Mesendoderm (in vitro differentiated cells): ENCODE measurements at regions not wholly inside any gene's neighbourhood (a gene's known extent, or its start where the extent isn't known, plus 50 kb on each side); places are given as distances from the start of the nearest gene placed in this dataset.

Experiments used
- DNase-seq: peaks from one replicate; pipeline ENCODE4 v3.0.0; 2013
- H2AK5ac ChIP-seq: 2 replicates; pipeline ENCODE4 v1.6.1; 2013; ENCODE audit warnings: low read length, inconsistent platforms
- H2BK120ac ChIP-seq: 2 replicates; pipeline ENCODE4 v1.6.1; 2013; ENCODE audit warnings: low read depth, mild to moderate bottlenecking, low read length, moderate library complexity, mixed read lengths
- H2BK15ac ChIP-seq: replicated peaks from 2 replicates; pipeline ENCODE4 v1.6.1; 2013; ENCODE audit warnings: low read depth, mild to moderate bottlenecking, moderate library complexity
- H2BK5ac ChIP-seq: 2 replicates; pipeline ENCODE4 v1.6.1; 2013; ENCODE audit warnings: low read length, inconsistent platforms
- H3K18ac ChIP-seq: 2 replicates; pipeline ENCODE4 v1.6.1; 2013; ENCODE audit warnings: mild to moderate bottlenecking, low read length, mixed read lengths
- H3K23ac ChIP-seq: one replicate; pipeline ENCODE4 v1.6.1; 2013; ENCODE audit warnings: low read length
- H3K27ac ChIP-seq: 2 replicates; pipeline ENCODE4 v1.5.1; 2013; ENCODE audit warnings: low read depth, mild to moderate bottlenecking, inconsistent platforms, low read length, moderate library complexity
- H3K27me3 ChIP-seq: 2 replicates; pipeline ENCODE4 v1.6.1; 2013; ENCODE audit warnings: low read length, control low read depth, mild to moderate bottlenecking, inconsistent platforms; ENCODE audit not compliant: insufficient read depth, poor library complexity
- H3K36me3 ChIP-seq: 2 replicates; pipeline ENCODE4 v1.6.1; 2013; ENCODE audit warnings: low read length, inconsistent platforms; ENCODE audit not compliant: control insufficient read depth, insufficient read depth
- H3K4ac ChIP-seq: one replicate; pipeline ENCODE4 v1.6.1; 2013; ENCODE audit warnings: low read depth, mild to moderate bottlenecking, low read length, moderate library complexity
- H3K4me1 ChIP-seq: 2 replicates; pipeline ENCODE4 v1.6.1; 2013; ENCODE audit warnings: low read depth, low read length, inconsistent platforms; ENCODE audit not compliant: control insufficient read depth
- H3K4me2 ChIP-seq: 2 replicates; pipeline ENCODE4 v1.6.1; 2013; ENCODE audit warnings: low read length
- H3K4me3 ChIP-seq: 2 replicates; pipeline ENCODE4 v1.5.1; 2013; ENCODE audit warnings: mild to moderate bottlenecking, low read length
- H3K56ac ChIP-seq: one replicate; pipeline ENCODE4 v1.6.1; 2013; ENCODE audit warnings: low read length
- H3K79me1 ChIP-seq: 2 replicates; pipeline ENCODE4 v1.6.1; 2013; ENCODE audit warnings: low read length, inconsistent platforms
- H3K79me2 ChIP-seq: 2 replicates; pipeline ENCODE4 v1.6.1; 2013; ENCODE audit warnings: mild to moderate bottlenecking, low read length; ENCODE audit not compliant: control insufficient read depth, insufficient read depth
- H3K9ac ChIP-seq: 2 replicates; pipeline ENCODE4 v1.6.1; 2013; ENCODE audit warnings: low read length, inconsistent platforms
- H4K5ac ChIP-seq: one replicate; pipeline ENCODE4 v1.6.1; 2013; ENCODE audit warnings: low read length
- H4K8ac ChIP-seq: one replicate; pipeline ENCODE4 v1.6.1; 2013; ENCODE audit warnings: low read depth, mild to moderate bottlenecking, control low read depth, low read length, moderate library complexity
- WGBS: extraction: QIAGEN DNeasy Blood & Tissue Kit; methylation state at CpG from one replicate; pipeline ENCODE4 v1.1.7; 2013; ENCODE audit warnings: low lambda C conversion rate, missing lambda C conversion rate; ENCODE audit not compliant: insufficient coverage; ENCODE audit errors: extremely low coverage; 5-methylcytosine and 5-hydroxymethylcytosine counted together

DNA sequence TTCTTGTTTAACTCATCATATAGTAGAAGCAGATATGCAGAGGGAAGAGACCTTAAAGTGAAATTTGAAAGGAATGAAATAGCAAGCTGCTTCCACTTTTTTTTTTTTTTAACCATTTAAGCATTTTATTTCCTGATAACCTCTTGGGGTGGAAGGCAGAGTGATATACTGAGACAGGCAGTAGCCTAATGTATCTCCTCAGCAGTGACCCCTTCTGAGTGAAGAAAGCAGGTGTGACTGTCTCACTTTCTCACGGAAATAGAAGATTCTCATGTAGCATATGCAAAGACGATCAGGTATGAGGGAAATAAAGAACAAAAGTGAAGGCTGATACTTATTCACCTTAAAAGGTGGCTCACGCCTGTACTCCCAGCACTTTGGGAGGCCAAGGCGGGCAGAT, 187.1 kb upstream of the STXBP5 start:
- H3K27ac ChIP-seq, result no peak overlapping the region
- DNase-seq, result peak; percentile 14
- no peak overlapping the region for H3K23ac ChIP-seq
- H3K56ac ChIP-seq, result no peak overlapping the region
- no peaks in the 10 kb centered on the region for H3K36me3 ChIP-seq
- no peaks in the 10 kb centered on the region for H3K79me2 ChIP-seq
- H2BK5ac ChIP-seq, result no peak overlapping the region
- no peak overlapping the region for H3K4me3 ChIP-seq
- H2BK15ac ChIP-seq, result no peak overlapping the region
- no peaks in the 10 kb centered on the region for H3K4me1 ChIP-seq
- H3K79me1 ChIP-seq, result no peaks in the 10 kb centered on the region
- WGBS, result no CpG with 5 or more reads among the region's 4 CpGs
- H3K4ac ChIP-seq, result no peak overlapping the region
- H4K5ac ChIP-seq, result no peak overlapping the region
- H4K8ac ChIP-seq, result no peak overlapping the region
- H3K18ac ChIP-seq, result no peak overlapping the region
- no peak overlapping the region for H3K4me2 ChIP-seq
- H3K27me3 ChIP-seq, result no peaks in the 10 kb centered on the region
- H2BK120ac ChIP-seq, result no peak overlapping the region
- H3K9ac ChIP-seq, result no peak overlapping the region
- H2AK5ac ChIP-seq, result no peak overlapping the region

GRCh38 chr6:147019001-147019400, 185.2 kb upstream of the STXBP5 start:
- Histone ChIP-seq H2BK120ac (no peak overlapping the region), H4K8ac (no peak overlapping the region), H3K27ac (no peak overlapping the region), H3K4me2 (no peak overlapping the region), H4K5ac (no peak overlapping the region), H3K79me1 (no peaks in the 10 kb centered on the region), H3K4me3 (no peak overlapping the region), H3K9ac (no peak overlapping the region), H3K79me2 (no peaks in the 10 kb centered on the region), H3K4ac (no peak overlapping the region), H2BK15ac (no peak overlapping the region), H2AK5ac (no peak overlapping the region), H3K27me3 (no peaks in the 10 kb centered on the region), H3K36me3 (no peaks in the 10 kb centered on the region), H3K23ac (no peak overlapping the region), H3K18ac (no peak overlapping the region), H2BK5ac (no peak overlapping the region), H3K56ac (no peak overlapping the region), H3K4me1 (no peaks in the 10 kb centered on the region)
- no peak for DNase-seq

DNA sequence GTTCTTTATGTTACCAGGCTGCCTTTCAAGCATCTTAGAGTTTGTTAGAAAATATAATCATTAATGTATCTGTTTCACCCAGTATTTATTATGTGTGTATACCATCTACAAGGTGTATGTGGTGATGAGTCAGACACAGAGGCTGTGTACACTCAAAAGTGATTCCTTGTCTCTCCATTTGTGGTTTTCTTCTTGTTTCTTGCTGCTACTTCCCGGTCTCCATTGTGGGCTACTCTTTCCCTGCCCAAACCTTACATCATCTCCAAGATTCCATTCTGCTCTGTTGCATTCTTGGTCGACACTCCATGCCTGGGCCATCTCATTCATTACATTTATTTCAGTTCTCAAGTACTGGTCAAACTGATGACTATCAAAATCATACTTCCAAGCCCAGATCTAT, 182.2 kb upstream of the STXBP5 start:
- no peak overlapping the region for H3K4ac ChIP-seq
- no peak overlapping the region for H3K56ac ChIP-seq
- no peaks in the 10 kb centered on the region for H3K27me3 ChIP-seq
- no peak overlapping the region for H2AK5ac ChIP-seq
- H3K4me2 ChIP-seq, result no peak overlapping the region
- no peak overlapping the region for H4K8ac ChIP-seq
- H3K79me1 ChIP-seq, result no peaks in the 10 kb centered on the region
- H3K18ac ChIP-seq, result no peak overlapping the region
- H3K36me3 ChIP-seq, result no peaks in the 10 kb centered on the region
- no peak overlapping the region for H3K9ac ChIP-seq
- no peak overlapping the region for H4K5ac ChIP-seq
- H2BK120ac ChIP-seq, result no peak overlapping the region
- no peak overlapping the region for H3K4me3 ChIP-seq
- H3K4me1 ChIP-seq, result no peaks in the 10 kb centered on the region
- H2BK5ac ChIP-seq, result no peak overlapping the region
- no CpG with 5 or more reads among the region's 2 CpGs for WGBS
- H3K27ac ChIP-seq, result no peak overlapping the region
- H3K79me2 ChIP-seq, result no peaks in the 10 kb centered on the region
- no peak overlapping the region for H2BK15ac ChIP-seq
- H3K23ac ChIP-seq, result no peak overlapping the region
- DNase-seq, result peak; percentile 15

DNA sequence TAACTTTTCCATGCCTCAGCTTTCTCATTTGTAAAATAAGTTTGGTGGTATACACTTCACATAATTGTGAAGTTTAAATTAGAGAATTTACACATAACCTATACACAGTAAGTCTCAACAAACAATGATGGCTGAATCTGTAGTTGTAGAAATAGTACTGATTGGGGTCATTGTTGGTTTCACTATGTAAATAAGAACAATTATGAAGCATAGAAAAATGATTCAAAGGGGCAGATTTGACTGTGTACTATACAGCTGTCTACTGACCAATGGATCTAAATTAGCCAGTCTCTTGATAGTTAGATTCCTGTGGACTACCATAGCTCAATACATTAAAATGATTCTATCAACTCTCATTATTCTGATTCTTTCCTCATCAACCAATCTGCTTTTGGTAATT, 181.1 kb upstream of the STXBP5 start:
- no peak overlapping the region for H4K5ac ChIP-seq

GRCh38 chr6:147023581-147023980, 180.6 kb upstream of the STXBP5 start:
- Histone ChIP-seq H3K36me3 (no peaks in the 10 kb centered on the region), H3K4ac (no peak overlapping the region), H3K27ac (no peak overlapping the region), H3K4me1 (no peaks in the 10 kb centered on the region), H3K27me3 (no peaks in the 10 kb centered on the region), H2BK120ac (no peak overlapping the region), H4K5ac (no peak overlapping the region), H4K8ac (no peak overlapping the region), H3K79me1 (no peaks in the 10 kb centered on the region), H3K9ac (no peak overlapping the region), H3K23ac (no peak overlapping the region), H2AK5ac (no peak overlapping the region), H3K4me3 (no peak overlapping the region), H3K79me2 (no peaks in the 10 kb centered on the region), H3K18ac (no peak overlapping the region), H3K4me2 (no peak overlapping the region), H2BK15ac (no peak overlapping the region), H3K56ac (no peak overlapping the region), H2BK5ac (no peak overlapping the region)
- 100% methylated on average over 1 of the region's 3 CpGs for WGBS
- peak; percentile 80 for DNase-seq

More for the DNA sequence above, 181.1 kb upstream of the STXBP5 start:
- H3K4ac ChIP-seq, result no peak overlapping the region
- H3K4me2 ChIP-seq, result no peak overlapping the region
- H3K9ac ChIP-seq, result no peak overlapping the region
- no peaks in the 10 kb centered on the region for H3K4me1 ChIP-seq
- no peak overlapping the region for H2AK5ac ChIP-seq
- H3K4me3 ChIP-seq, result no peak overlapping the region
- H3K27ac ChIP-seq, result no peak overlapping the region
- no peaks in the 10 kb centered on the region for H3K36me3 ChIP-seq
- H3K27me3 ChIP-seq, result no peaks in the 10 kb centered on the region
- H3K79me2 ChIP-seq, result no peaks in the 10 kb centered on the region
- H3K79me1 ChIP-seq, result no peaks in the 10 kb centered on the region
- H2BK15ac ChIP-seq, result no peak overlapping the region
- no peak overlapping the region for H2BK5ac ChIP-seq
- H3K18ac ChIP-seq, result no peak overlapping the region
- no peak overlapping the region for H2BK120ac ChIP-seq
- H3K56ac ChIP-seq, result no peak overlapping the region
- H4K8ac ChIP-seq, result no peak overlapping the region
- DNase-seq, result no peak
- H3K23ac ChIP-seq, result no peak overlapping the region

DNA sequence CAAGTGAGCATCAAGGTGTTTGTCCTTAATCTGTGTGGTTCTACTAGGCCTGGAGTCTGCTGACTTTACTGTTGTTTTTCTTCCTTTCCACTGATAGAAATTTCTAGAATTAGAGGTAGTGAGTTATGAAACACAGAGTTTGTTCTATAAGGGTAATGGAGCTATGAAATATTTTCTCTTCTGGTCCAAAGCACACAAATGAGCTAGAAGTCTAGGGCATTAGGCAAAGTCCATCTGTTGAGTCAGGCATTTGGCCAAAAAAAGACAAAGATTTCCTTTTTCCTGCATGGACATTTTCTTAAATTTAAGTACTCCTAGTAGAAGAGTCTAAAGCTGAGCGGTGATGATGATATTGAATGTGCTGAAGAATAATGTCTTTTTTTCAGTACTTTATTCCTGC, 174.3 kb upstream of the STXBP5 start:
- no peak overlapping the region for H3K23ac ChIP-seq
- no peak overlapping the region for H2AK5ac ChIP-seq
- no peak overlapping the region for H3K4me2 ChIP-seq
- H3K36me3 ChIP-seq, result no peaks in the 10 kb centered on the region
- no peaks in the 10 kb centered on the region for H3K4me1 ChIP-seq
- H4K8ac ChIP-seq, result no peak overlapping the region
- WGBS, result no CpG with 5 or more reads among the region's 1 CpG
- H2BK15ac ChIP-seq, result no peak overlapping the region
- no peak overlapping the region for H3K27ac ChIP-seq
- DNase-seq, result no peak
- H3K56ac ChIP-seq, result no peak overlapping the region
- H2BK5ac ChIP-seq, result no peak overlapping the region
- H2BK120ac ChIP-seq, result no peak overlapping the region
- H3K4ac ChIP-seq, result no peak overlapping the region
- H3K79me2 ChIP-seq, result no peaks in the 10 kb centered on the region
- H3K4me3 ChIP-seq, result no peak overlapping the region
- no peaks in the 10 kb centered on the region for H3K27me3 ChIP-seq
- H3K79me1 ChIP-seq, result no peaks in the 10 kb centered on the region
- no peak overlapping the region for H3K18ac ChIP-seq
- no peak overlapping the region for H3K9ac ChIP-seq
- H4K5ac ChIP-seq, result no peak overlapping the region
